Motor neuron (in vitro differentiated cells): ENCODE measurements at regions not wholly inside any gene's neighbourhood (a gene's known extent, or its start where the extent isn't known, plus 50 kb on each side); places are given as distances from the start of the nearest gene placed in this dataset.

Experiments used
- ATAC-seq, 8 experiments: fragments of 200-7000 bp; cut with Tn5 transposase; replicated peaks in 6 of 8; 2 replicates each; pipeline ENCODE4 v1.8.0; 2021; ENCODE audit warnings: mild to moderate bottlenecking in 8 of 8, moderate library complexity in 8 of 8
- H3K27ac ChIP-seq, 2 donors: fragments of 250-450 bp; sonication (Bioruptor Pico); 2 replicates each; pipeline ENCODE4 v1.9.0; 2021; ENCODE audit warnings: antibody characterized with exemption in 2 of 2, mild to moderate bottlenecking in 2 of 2, moderate library complexity in 1 of 2
- H3K4me1 ChIP-seq, 2 donors: fragments of 250-450 bp; sonication (Bioruptor Pico); replicated peaks in 1 of 2; 2 replicates each; pipeline ENCODE4 v1.6.1; 2021; ENCODE audit warnings: antibody characterized with exemption in 2 of 2, mild to moderate bottlenecking in 2 of 2, moderate library complexity in 1 of 2
- H3K4me3 ChIP-seq, 5 donors: fragments of 250-450 bp; sonication (Bioruptor Pico); 2 replicates each; pipeline ENCODE4 v1.9.0; 2021; ENCODE audit warnings: antibody characterized with exemption in 5 of 5, mild to moderate bottlenecking in 5 of 5, moderate library complexity in 4 of 5
- WGBS, 10 experiments: fragments of 450-650 bp; shearing (Covaris generic); methylation state at CpG; one replicate each; pipeline ENCODE4 v1.0.0; 2022; 5-methylcytosine and 5-hydroxymethylcytosine counted together
- in situ Hi-C, 9 experiments: fragments of 400-800 bp; cut with MboI; loops; one replicate each; pipeline ENCODE4 v1.15.0; 2021; ENCODE audit warnings: low sequenced_read_pairs in 9 of 9, low pct_unique_long_range_greater_than_20kb in 2 of 9; ENCODE audit not compliant: unreplicated experiment in 9 of 9

DNA sequence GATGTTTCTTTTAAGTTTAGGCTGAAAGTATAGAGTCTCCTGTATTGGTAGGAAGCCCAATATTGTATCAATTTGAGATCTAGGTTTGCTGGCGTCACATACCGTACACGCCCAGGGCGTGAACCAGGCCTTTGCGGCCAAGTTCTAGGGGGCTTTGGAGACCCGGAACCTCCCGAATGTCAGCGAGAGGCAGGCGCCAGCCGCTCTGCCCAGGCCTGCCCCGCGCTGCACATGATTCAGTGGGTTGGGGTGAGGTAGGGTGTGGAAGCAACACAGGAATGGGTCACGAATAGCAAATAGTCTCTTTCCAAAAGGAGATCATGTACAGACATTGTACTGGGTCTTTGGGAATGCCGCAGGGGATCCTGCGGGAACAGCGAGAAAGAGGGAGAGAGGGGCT, 195.7 kb upstream of the FAT1 start:
- Histone ChIP-seq H3K27ac (no peak overlapping the region), H3K4me1 (peaks cover 0 to 13% of the 10 kb centered on the region in 2 donors), H3K4me3 (no peak overlapping the region)
- 98 to 100% (median 100%) methylated on average over 1 to 9 of the region's 16 CpGs; no CpG with 5 or more reads in 3 of the 10 experiments for WGBS, 10 experiments
- ATAC-seq: no peak
- in situ Hi-C loops: loop anchor here in 1 of 9 experiments (25.0 kb wide), 1 partner anchor 182 kb away; no protein-coding TSS in a partner anchor

DNA sequence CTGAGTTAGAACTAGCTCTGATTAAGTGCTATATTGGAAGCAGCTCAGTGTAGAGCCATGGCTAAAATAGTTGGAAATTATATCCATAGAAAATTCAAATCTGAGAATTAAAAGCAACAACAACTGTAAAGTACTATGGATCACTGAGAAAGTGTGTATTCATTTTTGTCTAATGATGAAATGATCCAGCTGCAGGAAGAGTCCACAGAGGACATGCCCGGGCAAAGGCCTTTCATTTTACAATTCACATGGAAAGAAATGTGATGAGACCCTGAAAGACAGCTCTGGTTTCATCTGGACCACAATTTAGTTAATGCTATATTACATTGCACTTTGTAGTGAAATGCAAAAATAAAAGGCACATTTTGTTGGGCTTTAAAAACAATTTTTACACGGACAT, 196.8 kb upstream of the FAT1 start:
- ATAC-seq: peak in 6 of 8 experiments; percentile 26 to 95 (median 74)
- H3K27ac ChIP-seq: peak overlapping the region; percentile 30
- no peak overlapping the region for H3K4me3 ChIP-seq
- in situ Hi-C loops: loop anchor here in 1 of 9 experiments (25.0 kb wide), 1 partner anchor 183 kb away; no protein-coding TSS in a partner anchor
- H3K4me1 ChIP-seq: peaks cover 0 to 13% of the 10 kb centered on the region in 2 donors
- 17 to 95% (median 75%) methylated on average over 1 to 2 of the region's 2 CpGs; no CpG with 5 or more reads in 1 of the 10 experiments for WGBS, 10 experiments

DNA sequence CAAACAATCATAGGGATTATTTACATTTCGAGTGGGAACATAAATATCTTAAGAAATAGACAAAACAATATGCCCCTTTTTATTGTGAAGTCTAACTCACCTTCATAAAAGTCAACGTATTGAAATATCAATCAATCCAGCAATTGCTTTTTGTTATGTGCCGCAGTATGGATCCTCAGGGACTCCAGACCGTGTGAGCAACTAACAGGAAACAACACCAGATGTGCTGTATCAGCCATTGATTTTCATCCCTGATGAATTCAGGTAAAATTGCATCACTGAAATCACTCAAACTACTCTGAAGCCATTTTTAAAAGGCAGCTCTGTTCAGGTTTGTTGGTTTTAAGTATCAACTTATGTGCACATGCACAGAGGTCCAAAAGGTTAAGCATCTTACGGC, 197.3 kb upstream of the FAT1 start:
- peaks cover 0 to 13% of the 10 kb centered on the region in 2 donors for H3K4me1 ChIP-seq
- in situ Hi-C loops: loop anchor here in 1 of 9 experiments (25.0 kb wide), 1 partner anchor 184 kb away; no protein-coding TSS in a partner anchor
- peak in 3 of 8 experiments; percentile 35 to 83 (median 46) for ATAC-seq
- no peak overlapping the region for H3K27ac ChIP-seq
- 42 to 100% (median 76%) methylated on average over 1 to 5 of the region's 5 CpGs for WGBS, 10 experiments
- H3K4me3 ChIP-seq: no peak overlapping the region

DNA sequence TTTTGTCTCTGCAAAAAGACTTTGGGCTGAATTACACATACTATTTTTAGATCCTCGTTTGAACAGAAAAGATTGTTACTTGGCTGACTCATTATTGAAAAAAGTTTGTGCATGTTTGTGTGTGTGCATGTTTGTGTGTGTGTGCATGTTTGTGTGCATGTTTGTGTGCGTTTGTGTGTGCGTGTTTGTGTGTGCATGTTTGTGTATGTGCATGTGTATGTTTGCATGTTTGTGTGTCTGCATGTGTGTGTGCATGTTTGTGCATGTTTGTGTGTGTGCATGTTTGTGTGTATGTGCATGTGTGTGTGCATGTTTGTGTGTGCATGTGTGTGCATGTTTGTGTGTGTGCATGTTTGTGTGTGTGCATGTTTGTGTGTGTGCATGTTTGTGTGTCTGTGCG, 201.1 kb upstream of the FAT1 start:
- H3K27ac ChIP-seq: no peak overlapping the region
- no peak overlapping the region for H3K4me3 ChIP-seq
- peaks cover 0 to 13% of the 10 kb centered on the region in 2 donors for H3K4me1 ChIP-seq
- 0 to 80% (median 36%) methylated on average over 1 to 3 of the region's 4 CpGs; no CpG with 5 or more reads in 2 of the 10 experiments for WGBS, 10 experiments
- ATAC-seq: no peak
- in situ Hi-C loops: loop anchor here in 3 of 9 experiments (25.0 kb wide), 1 partner anchor 187 kb away; no protein-coding TSS in a partner anchor

DNA sequence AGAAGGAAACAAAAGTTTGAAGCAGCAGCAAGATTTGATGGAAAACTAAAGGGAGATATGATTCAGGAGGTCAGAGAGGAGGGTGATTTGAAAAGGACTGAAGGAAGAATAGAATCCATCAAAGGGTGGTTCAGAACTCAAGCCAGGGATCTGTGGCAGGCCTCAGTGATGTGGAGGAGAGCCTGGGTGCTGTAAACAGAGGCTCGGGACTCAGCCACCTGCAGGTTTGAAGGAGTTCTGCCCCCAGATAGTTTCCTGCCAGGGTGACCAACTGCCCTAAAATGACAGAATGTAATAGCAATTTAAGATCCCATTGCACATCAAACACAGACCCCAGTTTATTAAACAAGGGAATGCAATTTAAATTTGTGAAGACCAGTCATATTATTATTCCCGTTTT, 204.0 kb upstream of the FAT1 start:
- Histone ChIP-seq H3K4me1 (peaks cover 10 to 11% of the 10 kb centered on the region in 2 donors), H3K4me3 (no peak overlapping the region), H3K27ac (no peak overlapping the region)
- 30 to 100% (median 71%) methylated on average over 1 to 2 of the region's 2 CpGs; no CpG with 5 or more reads in 3 of the 10 experiments for WGBS, 10 experiments
- in situ Hi-C loops: loop anchor here in 2 of 9 experiments (25.0 kb wide), 1 partner anchor 190 kb away; no protein-coding TSS in a partner anchor
- no peak for ATAC-seq

DNA sequence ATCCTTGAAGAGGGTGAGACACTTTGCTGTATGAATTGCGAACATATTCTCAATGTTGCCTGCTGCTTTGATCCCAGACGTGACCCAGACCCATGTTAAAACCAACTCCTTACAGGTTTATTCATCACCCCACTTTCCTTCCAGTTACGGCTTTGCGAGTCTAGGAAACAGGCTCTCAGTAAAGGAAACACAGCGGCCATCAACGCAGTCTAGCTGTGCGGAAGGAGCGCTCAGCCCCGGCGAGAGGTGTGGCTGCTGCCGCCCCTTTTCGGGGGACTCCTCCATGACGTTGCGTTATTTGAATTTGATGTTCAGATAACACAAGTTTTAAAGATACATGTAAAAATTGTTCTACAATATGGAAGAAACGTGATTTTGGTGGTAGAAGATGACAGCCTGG, 206.4 kb upstream of the FAT1 start:
- H3K4me1 ChIP-seq: peaks cover 10 to 15% of the 10 kb centered on the region in 2 donors
- in situ Hi-C loops: loop anchor here in 2 of 9 experiments (25.0 kb wide), 1 partner anchor 193 kb away; no protein-coding TSS in a partner anchor
- no peak overlapping the region for H3K4me3 ChIP-seq
- H3K27ac ChIP-seq: no peak overlapping the region
- WGBS, 10 experiments: 89 to 100% (median 97%) methylated on average over 1 to 14 of the region's 15 CpGs; no CpG with 5 or more reads in 1 of the 10 experiments
- no peak for ATAC-seq

DNA sequence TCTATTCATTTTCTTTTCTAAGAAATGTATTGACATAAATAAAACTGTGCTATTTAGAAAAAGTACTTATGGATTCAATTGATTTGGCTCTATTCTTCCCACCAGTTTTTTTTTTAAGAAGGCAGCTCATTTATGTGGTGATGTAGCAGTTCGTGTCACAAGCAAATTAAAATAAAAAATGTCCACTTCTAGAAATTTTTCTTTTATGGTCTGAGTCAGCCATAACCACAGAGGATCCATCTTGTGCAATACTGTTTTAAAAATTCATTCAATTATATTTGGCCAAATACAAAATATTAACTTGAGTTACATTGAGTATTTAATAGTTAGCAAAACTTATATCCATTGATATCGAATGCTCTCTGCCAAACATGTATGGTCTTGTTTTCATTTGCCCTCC, 207.9 kb upstream of the FAT1 start:
- ATAC-seq: peak in 2 of 8 experiments; percentile 22
- in situ Hi-C loops: loop anchor here in 2 of 9 experiments (25.0 kb wide), 1 partner anchor 194 kb away; no protein-coding TSS in a partner anchor
- WGBS, 10 experiments: 15 to 100% (median 66%) methylated on average over 1 to 2 of the region's 2 CpGs; no CpG with 5 or more reads in 2 of the 10 experiments

DNA sequence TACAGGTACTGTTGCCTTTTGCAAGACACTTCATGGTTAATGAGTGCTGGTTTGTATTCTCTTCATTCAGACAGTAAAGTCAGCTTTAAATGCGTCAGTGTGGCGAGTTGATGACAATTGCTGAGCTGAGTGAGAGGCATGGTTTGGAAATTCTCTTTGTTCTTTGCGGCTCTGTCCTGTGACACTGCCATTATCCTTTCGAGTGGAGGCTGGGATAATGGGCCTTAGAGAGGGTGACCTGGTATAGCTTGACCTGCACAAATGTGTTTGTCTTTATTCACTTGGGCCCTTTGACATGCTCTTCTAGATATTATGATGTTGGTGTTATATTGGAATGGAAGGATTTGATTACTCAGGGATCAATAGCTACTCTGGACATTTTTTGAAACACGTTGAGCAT, 208.5 kb upstream of the FAT1 start:
- Histone ChIP-seq H3K4me3 (no peak overlapping the region), H3K27ac (no peak overlapping the region), H3K4me1 (peaks cover 10 to 15% of the 10 kb centered on the region in 2 donors)
- ATAC-seq: peak in 5 of 8 experiments; percentile 64 to 79 (median 78)
- in situ Hi-C loops: loop anchor here in 2 of 9 experiments (25.0 kb wide), 1 partner anchor 195 kb away; no protein-coding TSS in a partner anchor
- 0 to 86% (median 46%) methylated on average over 1 to 5 of the region's 5 CpGs for WGBS, 10 experiments

More for the DNA sequence above, 207.9 kb upstream of the FAT1 start:
- Histone ChIP-seq H3K4me1 (peaks cover 10 to 15% of the 10 kb centered on the region in 2 donors), H3K4me3 (no peak overlapping the region), H3K27ac (no peak overlapping the region)

DNA sequence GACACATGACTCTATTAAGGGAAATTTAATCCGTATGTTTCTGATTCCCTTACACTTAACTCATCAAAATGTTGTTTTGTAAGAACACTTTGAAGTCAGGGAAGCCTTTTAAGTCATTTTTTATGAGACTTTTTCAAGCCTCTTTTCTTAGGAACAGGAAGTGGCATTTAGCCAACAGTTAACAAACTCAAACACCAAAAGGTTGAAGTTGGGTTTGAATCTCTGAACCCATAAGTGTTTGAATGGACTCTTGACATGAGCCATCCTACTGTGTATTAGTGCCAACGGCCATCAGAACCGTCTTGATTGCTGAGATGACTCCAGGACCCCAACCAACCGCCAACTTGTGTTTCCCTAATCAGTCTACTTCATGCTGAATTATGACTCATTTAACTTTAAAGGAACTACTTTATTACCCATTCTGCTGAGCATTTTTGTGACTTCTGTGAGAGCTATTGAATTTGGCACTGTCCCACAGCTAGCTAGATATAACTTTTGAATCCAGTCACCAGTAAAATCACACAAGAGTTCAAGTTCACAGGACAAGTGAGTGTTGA, 209.1 kb upstream of the FAT1 start:
- no peak overlapping the region for H3K4me3 ChIP-seq
- in situ Hi-C loops: loop anchor here in 2 of 9 experiments (25.0 kb wide), 1 partner anchor 195 kb away; no protein-coding TSS in a partner anchor

DNA sequence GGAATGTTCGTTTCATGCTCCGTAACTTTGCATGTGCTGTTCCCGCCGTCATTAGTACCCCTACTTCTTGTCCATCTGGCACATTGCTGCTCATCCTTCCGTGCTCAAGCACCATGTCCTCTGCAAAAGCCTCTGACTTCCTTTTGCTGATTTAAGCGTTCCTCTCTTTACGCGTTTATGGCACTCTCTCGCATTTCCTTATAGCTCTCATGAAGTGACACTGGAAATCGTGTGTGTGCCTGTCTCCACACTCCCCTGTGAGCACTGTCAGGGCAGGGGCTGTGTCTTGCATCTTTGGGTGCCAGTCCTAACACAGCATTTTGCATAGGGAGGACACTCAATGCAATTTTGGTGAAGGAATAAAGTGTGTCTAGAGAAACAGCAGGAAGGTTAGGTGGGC, 210.6 kb upstream of the FAT1 start:
- WGBS, 10 experiments: 79 to 100% (median 92%) methylated on average over 1 to 10 of the region's 10 CpGs; no CpG with 5 or more reads in 1 of the 10 experiments

More for the DNA sequence above, 209.1 kb upstream of the FAT1 start:
- Histone ChIP-seq H3K27ac (no peak overlapping the region), H3K4me1 (peaks cover 10 to 15% of the 10 kb centered on the region in 2 donors)
- WGBS, 10 experiments: 5 to 100% (median 86%) methylated on average over 1 to 4 of the region's 4 CpGs
- ATAC-seq: peak in 1 of 8 experiments; percentile 23

DNA sequence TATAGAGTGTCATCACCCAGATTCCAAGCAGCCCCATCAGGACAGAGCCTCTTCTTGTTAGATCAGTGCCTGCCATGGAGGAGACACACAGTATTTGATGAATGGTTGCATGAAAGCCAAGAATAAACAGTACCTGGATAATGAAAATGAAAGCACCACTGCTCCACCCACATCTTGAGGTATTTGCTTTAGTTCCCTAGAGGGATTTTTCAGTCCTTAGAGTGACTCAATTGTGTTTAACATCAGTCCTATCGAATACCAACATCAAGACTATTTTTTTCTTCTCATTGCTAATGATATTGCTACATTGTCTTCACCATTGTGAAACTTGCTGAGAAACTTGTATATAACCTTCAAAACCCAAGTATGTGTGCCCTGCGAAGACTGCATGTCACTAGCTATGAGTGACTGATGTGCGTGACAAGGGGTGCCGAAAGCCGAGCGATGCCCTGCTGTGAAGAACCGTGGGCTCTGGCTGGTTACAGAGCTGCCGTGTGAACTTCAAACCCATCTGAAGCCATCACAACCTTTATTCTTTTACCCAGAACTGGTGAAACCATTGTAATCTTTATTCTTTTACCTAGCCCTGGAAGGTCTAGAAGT, 211.3 kb upstream of the FAT1 start:
- Histone ChIP-seq H3K4me1 (peaks cover 10 to 15% of the 10 kb centered on the region in 2 donors), H3K27ac (no peak overlapping the region), H3K4me3 (no peak overlapping the region)
- in situ Hi-C loops: loop anchor here in 2 of 9 experiments (25.0 kb wide), 1 partner anchor 198 kb away; no protein-coding TSS in a partner anchor
- peak in 1 of 8 experiments; percentile 24 for ATAC-seq
- WGBS, 10 experiments: 78 to 100% (median 90%) methylated on average over 1 to 8 of the region's 8 CpGs; no CpG with 5 or more reads in 4 of the 10 experiments

More for the DNA sequence above, 210.6 kb upstream of the FAT1 start:
- Histone ChIP-seq H3K27ac (no peak overlapping the region), H3K4me1 (peaks cover 10 to 15% of the 10 kb centered on the region in 2 donors), H3K4me3 (no peak overlapping the region)
- ATAC-seq: no peak
- in situ Hi-C loops: loop anchor here in 2 of 9 experiments (25.0 kb wide), 1 partner anchor 197 kb away; no protein-coding TSS in a partner anchor

DNA sequence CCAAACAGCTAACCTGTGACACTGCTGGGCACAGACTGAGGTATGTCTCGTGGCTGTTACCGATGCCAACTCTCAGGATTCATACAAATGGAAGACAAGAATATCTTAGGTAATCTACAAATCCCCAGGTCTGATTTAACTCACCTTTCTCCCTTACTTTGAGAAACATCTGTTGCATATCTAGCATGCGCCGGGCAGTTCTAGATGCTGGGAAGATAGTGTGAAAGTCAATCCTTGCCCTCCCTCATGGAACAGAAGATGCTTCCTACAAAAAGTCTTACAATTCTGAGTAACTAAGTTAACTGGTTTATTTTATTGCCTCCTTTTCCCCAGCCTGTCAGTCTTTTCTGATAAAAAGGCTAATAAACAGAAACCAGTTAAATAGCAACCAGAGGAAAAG, 212.2 kb upstream of the FAT1 start:
- in situ Hi-C loops: loop anchor here in 2 of 9 experiments (25.0 kb wide), 1 partner anchor 199 kb away; no protein-coding TSS in a partner anchor
- Histone ChIP-seq H3K4me3 (no peak overlapping the region), H3K4me1 (peaks cover 10 to 15% of the 10 kb centered on the region in 2 donors), H3K27ac (no peak overlapping the region)
- no peak for ATAC-seq
- 73 to 100% (median 100%) methylated on average over 2 to 4 of the region's 4 CpGs; no CpG with 5 or more reads in 2 of the 10 experiments for WGBS, 10 experiments
